H1 (cell line): ENCODE measurements at regions not wholly inside any gene's neighbourhood (a gene's known extent, or its start where the extent isn't known, plus 50 kb on each side); places are given as distances from the start of the nearest gene placed in this dataset.

Experiments used
- CTCF ChIA-PET: fragments of 300-600 bp; sonication (Branson Sonifier 250); formaldehyde crosslinking; loops from one replicate; lab custom pipeline; 2021; ENCODE audit not compliant: partially characterized antibody; lab: Charles Lee
- POLR2A ChIA-PET: fragments of 300-600 bp; sonication (Branson Sonifier 250); formaldehyde crosslinking; loops from one replicate; lab custom pipeline; 2021; ENCODE audit warnings: inconsistent platforms; ENCODE audit not compliant: partially characterized antibody; lab: Charles Lee
- DNase-seq, 2 experiments: peaks; one replicate each; pipeline versions ENCODE4 v3.0.0 to v3.0.0-alpha.2; 2010 to 2022; ENCODE audit warnings: low spot score in 2 of 2, low read depth in 1 of 2, mixed read lengths in 1 of 2
- FAIRE-seq: peaks from 2 replicates; lab custom pipeline; 2011; peaks lifted over from hg19 to GRCh38; lab: Jason Lieb, UNC
- H2AFZ ChIP-seq: 2 replicates; pipeline ENCODE4 v1.8.1; 2012; ENCODE audit warnings: low read length, inconsistent platforms
- H2AK5ac ChIP-seq: 2 replicates; pipeline ENCODE4 v1.6.1; 2013; ENCODE audit warnings: low read depth, low read length
- H2BK120ac ChIP-seq: replicated peaks from 2 replicates; pipeline ENCODE3; 2013; ENCODE audit warnings: low read depth, low read length, inconsistent platforms
- H2BK12ac ChIP-seq: 2 replicates; pipeline ENCODE4 v1.6.1; 2013; ENCODE audit warnings: low read depth, low read length
- H2BK15ac ChIP-seq: 2 replicates; pipeline ENCODE4 v1.6.1; 2013; ENCODE audit warnings: low read length
- H2BK20ac ChIP-seq: 2 replicates; pipeline ENCODE4 v1.6.1; 2013; ENCODE audit warnings: low read length
- H2BK5ac ChIP-seq: 2 replicates; pipeline ENCODE4 v1.6.1; 2013; ENCODE audit warnings: low read depth, low read length
- H3K14ac ChIP-seq: 2 replicates; pipeline ENCODE4 v1.6.1; 2013; ENCODE audit warnings: inconsistent platforms; ENCODE audit not compliant: insufficient read length
- H3K18ac ChIP-seq: 2 replicates; pipeline ENCODE4 v1.6.1; 2013; ENCODE audit warnings: low read length; ENCODE audit errors: extremely low read depth
- H3K23ac ChIP-seq: 2 replicates; pipeline ENCODE4 v1.6.1; 2013; ENCODE audit warnings: inconsistent platforms; ENCODE audit not compliant: insufficient read length
- H3K23me2 ChIP-seq: 2 replicates; pipeline ENCODE4 v1.6.1; 2013; ENCODE audit warnings: low read depth, low read length
- H3K27ac ChIP-seq: 2 replicates; pipeline ENCODE4 v1.6.1; 2011; ENCODE audit warnings: low read depth, low read length, inconsistent platforms
- H3K27me3 ChIP-seq, 4 experiments: replicated peaks in 1 of 4; 1 replicate in 1 of 4; 2 replicates in 3 of 4; pipeline versions ENCODE4 v1.6.1 to v1.8.1; 2011 to 2013; ENCODE audit warnings: low read length in 3 of 4, mild to moderate bottlenecking in 3 of 4, inconsistent platforms in 2 of 4, mixed read lengths in 2 of 4, moderate library complexity in 1 of 4; ENCODE audit not compliant: control insufficient read depth in 3 of 4, insufficient read depth in 3 of 4; ENCODE audit errors: extremely low read depth in 1 of 4
- H3K36me3 ChIP-seq, 4 experiments: 2 replicates each; pipeline versions ENCODE4 v1.6.1 to v1.8.1; 2011 to 2013; ENCODE audit warnings: mild to moderate bottlenecking in 4 of 4, low read length in 3 of 4, moderate library complexity in 2 of 4, control low read depth in 1 of 4, inconsistent platforms in 1 of 4; ENCODE audit not compliant: insufficient read depth in 4 of 4, control insufficient read depth in 2 of 4
- H3K4ac ChIP-seq: replicated peaks from 2 replicates; pipeline ENCODE3; 2013; ENCODE audit warnings: low read length, low read depth, mixed read lengths, inconsistent platforms; ENCODE audit not compliant: insufficient read length
- H3K4me1 ChIP-seq, 4 experiments: replicated peaks in 1 of 4; 1 replicate in 1 of 4; 2 replicates in 3 of 4; pipeline versions ENCODE4 v1.6.1 to v1.8.1; 2011 to 2013; ENCODE audit warnings: low read length in 3 of 4, inconsistent platforms in 2 of 4, mixed read lengths in 1 of 4; ENCODE audit not compliant: insufficient read depth in 4 of 4, control insufficient read depth in 3 of 4
- H3K4me2 ChIP-seq, 2 experiments: 2 replicates each; pipeline versions ENCODE4 v1.6.1 to v1.8.1; 2011 to 2013; ENCODE audit warnings: low read depth in 2 of 2, low read length in 2 of 2, control low read depth in 1 of 2, inconsistent platforms in 1 of 2, mild to moderate bottlenecking in 1 of 2; ENCODE audit not compliant: insufficient read depth in 1 of 2
- H3K4me3 ChIP-seq, 4 experiments: fragments of 200-600, 300-600 bp in 1 of 4; sonication (generic), shearing (Covaris generic), sonication (Bioruptor Twin) in 1 of 4; 2 replicates each; pipeline versions ENCODE4 v1.5.1 to v1.8.1; 2011 to 2016; ENCODE audit warnings: low read length in 4 of 4, low read depth in 3 of 4, control low read depth in 2 of 4, inconsistent platforms in 2 of 4, mild to moderate bottlenecking in 2 of 4, mixed read lengths in 1 of 4, moderate library complexity in 1 of 4; ENCODE audit not compliant: insufficient read depth in 2 of 4; ENCODE audit errors: extremely low read depth in 1 of 4
- H3K56ac ChIP-seq: replicated peaks from 2 replicates; pipeline ENCODE3; 2013; ENCODE audit warnings: low read depth, mild to moderate bottlenecking, mixed read lengths, low read length, inconsistent platforms; ENCODE audit not compliant: insufficient read length
- H3K79me1 ChIP-seq: 2 replicates; pipeline ENCODE4 v1.6.1; 2013; ENCODE audit warnings: low read depth, low read length, control low read depth
- H3K79me2 ChIP-seq, 2 experiments: 2 replicates each; pipeline versions ENCODE4 v1.6.1 to v1.8.1; 2012 to 2013; ENCODE audit warnings: low read length in 2 of 2, mild to moderate bottlenecking in 2 of 2, inconsistent platforms in 1 of 2; ENCODE audit not compliant: insufficient read depth in 2 of 2, control insufficient read depth in 1 of 2
- H3K9ac ChIP-seq, 4 experiments: replicated peaks in 1 of 4; 1 replicate in 1 of 4; 2 replicates in 3 of 4; pipeline versions ENCODE4 v1.6.1 to v1.8.1; 2011 to 2013; ENCODE audit warnings: low read depth in 3 of 4, low read length in 3 of 4, control low read depth in 2 of 4, mild to moderate bottlenecking in 2 of 4, moderate library complexity in 2 of 4, inconsistent platforms in 1 of 4; ENCODE audit errors: extremely low read depth in 1 of 4
- H3K9me3 ChIP-seq, 2 experiments: 2 replicates each; pipeline versions ENCODE4 v1.6.1 to v1.8.1; 2012 to 2013; ENCODE audit warnings: mild to moderate bottlenecking in 2 of 2, moderate library complexity in 2 of 2, control low read depth in 1 of 2, inconsistent platforms in 1 of 2, low read depth in 1 of 2, low read length in 1 of 2, mixed read lengths in 1 of 2; ENCODE audit not compliant: insufficient read depth in 2 of 2
- H4K20me1 ChIP-seq, 2 experiments: replicated peaks in 1 of 2; 2 replicates each; pipeline versions ENCODE3 to v1.8.1; 2011 to 2013; ENCODE audit warnings: inconsistent platforms in 2 of 2, low read length in 2 of 2, mild to moderate bottlenecking in 1 of 2; ENCODE audit not compliant: insufficient read depth in 2 of 2, control insufficient read depth in 1 of 2
- H4K5ac ChIP-seq: 2 replicates; pipeline ENCODE4 v1.6.1; 2013; ENCODE audit warnings: low read length, low read depth, mixed read lengths, inconsistent platforms; ENCODE audit not compliant: insufficient read length
- H4K8ac ChIP-seq: 2 replicates; pipeline ENCODE4 v1.8.0; 2013; ENCODE audit warnings: mild to moderate bottlenecking, moderate library complexity, low read length, inconsistent platforms; ENCODE audit not compliant: insufficient read depth; ENCODE audit errors: extremely low read depth
- H4K91ac ChIP-seq: replicated peaks from 2 replicates; pipeline ENCODE3; 2013; ENCODE audit warnings: low read length, mixed read lengths, inconsistent platforms; ENCODE audit not compliant: insufficient read length
- ATF2 ChIP-seq: IDR thresholded peaks from 2 replicates; pipeline ENCODE4 v1.6.1; 2012; ENCODE audit warnings: low read length, inconsistent platforms
- EZH2 ChIP-seq: fragments of 200-600 bp; sonication (generic); IDR thresholded peaks from 2 replicates; pipeline ENCODE4 v1.7.1; 2012; ENCODE audit warnings: low read depth, mild to moderate bottlenecking, moderate library complexity, low read length, inconsistent platforms; ENCODE audit not compliant: severe bottlenecking
- PHF8 ChIP-seq: fragments of 200-600 bp; sonication (generic); conservative IDR thresholded peaks from 2 replicates; pipeline ENCODE4 v1.7.1; 2012; ENCODE audit warnings: low read depth, mild to moderate bottlenecking, inconsistent platforms, low read length, moderate library complexity
- RNF2 ChIP-seq: fragments of 200-900, 300-1000 bp; sonication (generic); IDR thresholded peaks from 2 replicates; pipeline ENCODE4 v1.7.1; 2016; ENCODE audit warnings: borderline replicate concordance, low read depth, mild to moderate bottlenecking, antibody characterized with exemption, low read length; ENCODE audit not compliant: poor library complexity, severe bottlenecking; ENCODE audit errors: missing control alignments
- SIRT6 ChIP-seq: IDR thresholded peaks from one replicate; pipeline ENCODE4 v1.7.1; 2012; ENCODE audit warnings: low read length, inconsistent platforms
- SUZ12 ChIP-seq: fragments of 200-600 bp; sonication (generic); IDR thresholded peaks from 2 replicates; pipeline ENCODE4 v1.6.1; 2012; ENCODE audit warnings: mild to moderate bottlenecking, inconsistent platforms, low read length, moderate library complexity, mixed read lengths
- TAF7 ChIP-seq: optimal IDR thresholded peaks from 2 replicates; pipeline ENCODE3; 2011; ENCODE audit warnings: low read depth, mild to moderate bottlenecking, inconsistent platforms, low read length, moderate library complexity, borderline replicate concordance
- TEAD4 ChIP-seq: IDR thresholded peaks from 2 replicates; pipeline ENCODE4 v1.6.1; 2012; ENCODE audit warnings: low read depth, low read length, inconsistent platforms, mixed read lengths
- WGBS, 2 experiments: shearing (Covaris generic) in 1 of 2; methylation state at CpG; one replicate each; pipeline versions ENCODE4 v1.1.6 to v1.1.7; 2013 to 2015; ENCODE audit warnings: low lambda C conversion rate in 2 of 2, mixed read lengths in 2 of 2, inconsistent platforms in 1 of 2, low coverage in 1 of 2, missing lambda C conversion rate in 1 of 2; ENCODE audit not compliant: insufficient replicate concordance in 2 of 2, insufficient coverage in 1 of 2, insufficient read length in 1 of 2; ENCODE audit errors: extremely low coverage in 1 of 2, missing lambda C conversion rate in 1 of 2; 5-methylcytosine and 5-hydroxymethylcytosine counted together

- Histone ChIP-seq H3K9ac (no peak overlapping the region), H2BK15ac (no peak overlapping the region), H3K4me3 (no peak overlapping the region), H2BK12ac (no peak overlapping the region), H3K36me3 (no peaks in the 10 kb centered on the region), H3K18ac (no peak overlapping the region), H2AFZ (no peak overlapping the region), H2BK120ac (no peak overlapping the region), H3K4me2 (no peak overlapping the region), H3K79me1 (no peaks in the 10 kb centered on the region), H3K23ac (no peak overlapping the region), H3K27ac (no peak overlapping the region), H3K4ac (no peak overlapping the region), H4K20me1 (no peaks in the 10 kb centered on the region), H3K4me1 (no peaks in the 10 kb centered on the region), H3K23me2 (no peaks in the 10 kb centered on the region), H3K56ac (no peak overlapping the region), H2BK5ac (no peak overlapping the region), H3K14ac (no peak overlapping the region), H3K79me2 (no peaks in the 10 kb centered on the region)
- FAIRE-seq (no peak), DNase-seq (no peak)
- POLR2A ChIA-PET: no interaction called here
- CTCF ChIA-PET: no interaction called here
- WGBS, 2 experiments: 92% methylated on average over 2 of the region's 2 CpGs; no CpG with 5 or more reads in 1 of the 2 experiments
- no peak for TF ChIP-seq SIRT6
- no peak for TF ChIP-seq PHF8
- no peak for TF ChIP-seq SUZ12
- no peak for TF ChIP-seq EZH2
- TF ChIP-seq TAF7: no peak
- no peak for TF ChIP-seq RNF2
- TF ChIP-seq TEAD4: no peak
- TF ChIP-seq ATF2: no peak
- TF ChIP-seq, all 59 proteins: peak for 0
- Histone ChIP-seq H3K9me3 (no peaks in the 10 kb centered on the region), H2BK20ac (no peak overlapping the region), H3K27me3 (no peaks in the 10 kb centered on the region), H2AK5ac (no peak overlapping the region), H4K5ac (no peak overlapping the region), H4K8ac (no peak overlapping the region), H4K91ac (no peak overlapping the region)
These were observed 775.1 kb upstream of the NRSN1 start for GRCh38 chr6:23350752-23351453.
